ENCODE measurements at regions not wholly inside any gene's neighbourhood (a gene's known extent, or its start where the extent isn't known, plus 50 kb on each side); places are given as distances from the start of the nearest gene placed in this dataset.

- ATAC-seq (no peak), DNase-seq (no peak)
- H3K27ac Mint-ChIP-seq = no peak overlapping the region
- H3K4me1 Mint-ChIP-seq = peaks cover 2% of the 10 kb centered on the region
- peaks cover 32% of the 10 kb centered on the region for H3K27me3 Mint-ChIP-seq
- no peaks in the 10 kb centered on the region for H3K9me3 ChIP-seq (ENCODE audit: control insufficient read depth, low read length, poor library complexity, severe bottlenecking)
- H3K36me3 Mint-ChIP-seq (ENCODE audit: low read depth) = no peaks in the 10 kb centered on the region
- H3K4me3 Mint-ChIP-seq = no peak overlapping the region
These were observed 95.4 kb upstream of the SLCO6A1 start for GRCh38 chr5:102594192-102594591.

GRCh38 chr5:102595332-102595731 lies 96.5 kb upstream of the SLCO6A1 start:
- Mint-ChIP-seq H3K36me3 (ENCODE audit: low read depth) (no peaks in the 10 kb centered on the region), H3K27me3 (peaks cover 26% of the 10 kb centered on the region), H3K27ac (no peak overlapping the region), H3K4me1 (peaks cover 2% of the 10 kb centered on the region), H3K4me3 (no peak overlapping the region)
- no peaks in the 10 kb centered on the region for H3K9me3 ChIP-seq (ENCODE audit: control insufficient read depth, low read length, poor library complexity, severe bottlenecking)
- no peak for ATAC-seq
- DNase-seq = no peak

- DNase-seq = no peak
These were observed 97.3 kb upstream of the SLCO6A1 start for GRCh38 chr5:102596113-102596512.

GRCh38 chr5:102596951-102597350 lies 98.2 kb upstream of the SLCO6A1 start:
- Mint-ChIP-seq H3K27me3 (peaks cover 12% of the 10 kb centered on the region), H3K36me3 (ENCODE audit: low read depth) (no peaks in the 10 kb centered on the region), H3K4me1 (peaks cover 2% of the 10 kb centered on the region), H3K4me3 (no peak overlapping the region), H3K27ac (no peak overlapping the region)
- no peaks in the 10 kb centered on the region for H3K9me3 ChIP-seq (ENCODE audit: control insufficient read depth, low read length, poor library complexity, severe bottlenecking)
- ATAC-seq (no peak), DNase-seq (no peak)

More at GRCh38 chr5:102596113-102596512, 97.3 kb upstream of the SLCO6A1 start:
- Mint-ChIP-seq H3K27ac (no peak overlapping the region), H3K4me3 (no peak overlapping the region), H3K4me1 (peaks cover 2% of the 10 kb centered on the region), H3K36me3 (ENCODE audit: low read depth) (no peaks in the 10 kb centered on the region), H3K27me3 (peaks cover 20% of the 10 kb centered on the region)
- no peak for ATAC-seq
- H3K9me3 ChIP-seq (ENCODE audit: control insufficient read depth, low read length, poor library complexity, severe bottlenecking) = no peaks in the 10 kb centered on the region

- Mint-ChIP-seq H3K27ac (no peak overlapping the region), H3K36me3 (ENCODE audit: low read depth) (no peaks in the 10 kb centered on the region), H3K27me3 (peaks cover 5% of the 10 kb centered on the region), H3K4me1 (peaks cover 2% of the 10 kb centered on the region), H3K4me3 (no peak overlapping the region)
- no peaks in the 10 kb centered on the region for H3K9me3 ChIP-seq (ENCODE audit: control insufficient read depth, low read length, poor library complexity, severe bottlenecking)
- ATAC-seq (no peak), DNase-seq (no peak)
These were observed 100.5 kb upstream of the SLCO6A1 start for GRCh38 chr5:102599289-102599688.

GRCh38 chr5:102600964-102601363 lies 102.2 kb upstream of the SLCO6A1 start:
- peaks cover 2% of the 10 kb centered on the region for H3K4me1 Mint-ChIP-seq
- no peak overlapping the region for H3K27ac Mint-ChIP-seq
- ATAC-seq (no peak), DNase-seq (no peak)
- no peak overlapping the region for H3K4me3 Mint-ChIP-seq
- no peaks in the 10 kb centered on the region for H3K9me3 ChIP-seq (ENCODE audit: control insufficient read depth, low read length, poor library complexity, severe bottlenecking)
- no peaks in the 10 kb centered on the region for H3K36me3 Mint-ChIP-seq (ENCODE audit: low read depth)
- peaks cover 10% of the 10 kb centered on the region for H3K27me3 Mint-ChIP-seq

GRCh38 chr5:102603670-102604069 lies 104.9 kb upstream of the SLCO6A1 start:
- Mint-ChIP-seq H3K4me1 (no peaks in the 10 kb centered on the region), H3K27me3 (peaks cover 15% of the 10 kb centered on the region), H3K36me3 (ENCODE audit: low read depth) (no peaks in the 10 kb centered on the region), H3K27ac (no peak overlapping the region), H3K4me3 (no peak overlapping the region)
- no peak for ATAC-seq
- H3K9me3 ChIP-seq (ENCODE audit: control insufficient read depth, low read length, poor library complexity, severe bottlenecking) = no peaks in the 10 kb centered on the region
- no peak for DNase-seq

GRCh38 chr5:102608414-102608813 lies 109.6 kb upstream of the SLCO6A1 start:
- Mint-ChIP-seq H3K27me3 (peaks cover 48% of the 10 kb centered on the region), H3K4me1 (no peaks in the 10 kb centered on the region), H3K36me3 (ENCODE audit: low read depth) (no peaks in the 10 kb centered on the region), H3K4me3 (no peak overlapping the region), H3K27ac (no peak overlapping the region)
- no peak for ATAC-seq
- no peak for DNase-seq
- no peaks in the 10 kb centered on the region for H3K9me3 ChIP-seq (ENCODE audit: control insufficient read depth, low read length, poor library complexity, severe bottlenecking)

- ATAC-seq (no peak), DNase-seq (no peak)
- no peaks in the 10 kb centered on the region for H3K4me1 Mint-ChIP-seq
- H3K27me3 Mint-ChIP-seq = peaks cover 45% of the 10 kb centered on the region
- no peak overlapping the region for H3K27ac Mint-ChIP-seq
- H3K9me3 ChIP-seq (ENCODE audit: control insufficient read depth, low read length, poor library complexity, severe bottlenecking) = no peaks in the 10 kb centered on the region
- no peaks in the 10 kb centered on the region for H3K36me3 Mint-ChIP-seq (ENCODE audit: low read depth)
- H3K4me3 Mint-ChIP-seq = no peak overlapping the region
These were observed 112.5 kb upstream of the SLCO6A1 start for GRCh38 chr5:102611312-102611711.

- H3K9me3 ChIP-seq (ENCODE audit: control insufficient read depth, low read length, poor library complexity, severe bottlenecking) = no peaks in the 10 kb centered on the region
- no peak overlapping the region for H3K27ac Mint-ChIP-seq
- DNase-seq = no peak
- H3K4me1 Mint-ChIP-seq = no peaks in the 10 kb centered on the region
- H3K36me3 Mint-ChIP-seq (ENCODE audit: low read depth) = no peaks in the 10 kb centered on the region
- peaks cover 40% of the 10 kb centered on the region for H3K27me3 Mint-ChIP-seq
- ATAC-seq = no peak
- no peak overlapping the region for H3K4me3 Mint-ChIP-seq
These were observed 114.9 kb upstream of the SLCO6A1 start for GRCh38 chr5:102613661-102614060.

GRCh38 chr5:102617191-102618187 lies 118.7 kb upstream of the SLCO6A1 start:
- DNase-seq (no peak), ATAC-seq (no peak)
- no peaks in the 10 kb centered on the region for H3K9me3 ChIP-seq (ENCODE audit: control insufficient read depth, low read length, poor library complexity, severe bottlenecking)
- H3K36me3 Mint-ChIP-seq (ENCODE audit: low read depth) = no peaks in the 10 kb centered on the region
- H3K27me3 Mint-ChIP-seq = peaks cover 17% of the 10 kb centered on the region
- no peaks in the 10 kb centered on the region for H3K4me1 Mint-ChIP-seq
- no peak overlapping the region for H3K4me3 Mint-ChIP-seq
- no peak overlapping the region for H3K27ac Mint-ChIP-seq

GRCh38 chr5:102622262-102622661 lies 123.5 kb upstream of the SLCO6A1 start:
- Mint-ChIP-seq H3K36me3 (ENCODE audit: low read depth) (no peaks in the 10 kb centered on the region), H3K4me3 (no peak overlapping the region), H3K27ac (no peak overlapping the region), H3K4me1 (no peaks in the 10 kb centered on the region), H3K27me3 (peaks cover 27% of the 10 kb centered on the region)
- ATAC-seq (no peak), DNase-seq (no peak)
- H3K9me3 ChIP-seq (ENCODE audit: control insufficient read depth, low read length, poor library complexity, severe bottlenecking) = no peaks in the 10 kb centered on the region

- no peak overlapping the region for H3K4me3 Mint-ChIP-seq
- no peaks in the 10 kb centered on the region for H3K36me3 Mint-ChIP-seq (ENCODE audit: low read depth)
- peaks cover 30% of the 10 kb centered on the region for H3K27me3 Mint-ChIP-seq
- no peak overlapping the region for H3K27ac Mint-ChIP-seq
- DNase-seq = no peak
- ATAC-seq = no peak
- no peaks in the 10 kb centered on the region for H3K9me3 ChIP-seq (ENCODE audit: control insufficient read depth, low read length, poor library complexity, severe bottlenecking)
- no peaks in the 10 kb centered on the region for H3K4me1 Mint-ChIP-seq
These were observed 124.7 kb upstream of the SLCO6A1 start for GRCh38 chr5:102623329-102624065.

Data from T-helper 17 cell (primary cell).